ENCODE measurements at regions not wholly inside any gene's neighbourhood (a gene's known extent, or its start where the extent isn't known, plus 50 kb on each side); places are given as distances from the start of the nearest gene placed in this dataset.
"Not testable (repeated sequence)": the region's sequence is repeated elsewhere in the genome, so short reads cannot be mapped to it uniquely, and the experiment has no call there.

GRCh38 chr9:25102204-25102603 is 556.5 kb upstream of the IZUMO3 start:
- TF ChIP-seq, protein P1, sequence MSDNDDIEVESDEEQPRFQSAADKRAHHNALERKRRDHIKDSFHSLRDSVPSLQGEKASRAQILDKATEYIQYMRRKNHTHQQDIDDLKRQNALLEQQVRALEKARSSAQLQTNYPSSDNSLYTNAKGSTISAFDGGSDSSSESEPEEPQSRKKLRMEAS (IDR thresholded peaks at IDR 0.05): not testable (repeated sequence)
- TF ChIP-seq ZBTB20 (CRISPR knock-in tag; IDR thresholded peaks at IDR 0.05; ENCODE audit: borderline replicate concordance, low read depth); PRDM15 (CRISPR knock-in tag; IDR thresholded peaks at IDR 0.05); ZNF264 (CRISPR knock-in tag; IDR thresholded peaks at IDR 0.05); ZBTB49 (CRISPR knock-in tag; IDR thresholded peaks at IDR 0.05; ENCODE audit: borderline replicate concordance); ZNF788 (CRISPR knock-in tag; IDR thresholded peaks at IDR 0.05; ENCODE audit: borderline replicate concordance); SMC3 (IDR thresholded peaks at IDR 0.05; ENCODE audit: low read length); HNRNPH1 (optimal IDR thresholded peaks at IDR 0.05; ENCODE audit: low read depth, low read length); ZNF543 (CRISPR knock-in tag; IDR thresholded peaks at IDR 0.05): not testable (repeated sequence)
- TF ChIP-seq, protein P2, sequence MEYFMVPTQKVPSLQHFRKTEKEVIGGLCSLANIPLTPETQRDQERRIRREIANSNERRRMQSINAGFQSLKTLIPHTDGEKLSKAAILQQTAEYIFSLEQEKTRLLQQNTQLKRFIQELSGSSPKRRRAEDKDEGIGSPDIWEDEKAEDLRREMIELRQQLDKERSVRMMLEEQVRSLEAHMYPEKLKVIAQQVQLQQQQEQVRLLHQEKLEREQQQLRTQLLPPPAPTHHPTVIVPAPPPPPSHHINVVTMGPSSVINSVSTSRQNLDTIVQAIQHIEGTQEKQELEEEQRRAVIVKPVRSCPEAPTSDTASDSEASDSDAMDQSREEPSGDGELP (IDR thresholded peaks at IDR 0.05; ENCODE audit: borderline replicate concordance, low read depth): not testable (repeated sequence)
- TF ChIP-seq, protein P3, sequence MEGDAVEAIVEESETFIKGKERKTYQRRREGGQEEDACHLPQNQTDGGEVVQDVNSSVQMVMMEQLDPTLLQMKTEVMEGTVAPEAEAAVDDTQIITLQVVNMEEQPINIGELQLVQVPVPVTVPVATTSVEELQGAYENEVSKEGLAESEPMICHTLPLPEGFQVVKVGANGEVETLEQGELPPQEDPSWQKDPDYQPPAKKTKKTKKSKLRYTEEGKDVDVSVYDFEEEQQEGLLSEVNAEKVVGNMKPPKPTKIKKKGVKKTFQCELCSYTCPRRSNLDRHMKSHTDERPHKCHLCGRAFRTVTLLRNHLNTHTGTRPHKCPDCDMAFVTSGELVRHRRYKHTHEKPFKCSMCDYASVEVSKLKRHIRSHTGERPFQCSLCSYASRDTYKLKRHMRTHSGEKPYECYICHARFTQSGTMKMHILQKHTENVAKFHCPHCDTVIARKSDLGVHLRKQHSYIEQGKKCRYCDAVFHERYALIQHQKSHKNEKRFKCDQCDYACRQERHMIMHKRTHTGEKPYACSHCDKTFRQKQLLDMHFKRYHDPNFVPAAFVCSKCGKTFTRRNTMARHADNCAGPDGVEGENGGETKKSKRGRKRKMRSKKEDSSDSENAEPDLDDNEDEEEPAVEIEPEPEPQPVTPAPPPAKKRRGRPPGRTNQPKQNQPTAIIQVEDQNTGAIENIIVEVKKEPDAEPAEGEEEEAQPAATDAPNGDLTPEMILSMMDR (CRISPR knock-in tag; IDR thresholded peaks at IDR 0.05): not testable (repeated sequence)

All from HepG2 (cell line).